ENCODE measurements at regions not wholly inside any gene's neighbourhood (a gene's known extent, or its start where the extent isn't known, plus 50 kb on each side); places are given as distances from the start of the nearest gene placed in this dataset.

GRCh38 chr9:89764217-89764616 lies 159.4 kb downstream of the GADD45G start:
- Mint-ChIP-seq H3K36me3 (ENCODE audit: low read depth) (no peaks in the 10 kb centered on the region), H3K4me1 (peaks cover 2% of the 10 kb centered on the region), H3K27ac (no peak overlapping the region), H3K27me3 (no peaks in the 10 kb centered on the region), H3K4me3 (no peak overlapping the region), H3K9me3 (no peaks in the 10 kb centered on the region)
- ATAC-seq = no peak
- DNase-seq = no peak

- H3K27ac Mint-ChIP-seq = no peak overlapping the region
- no peak overlapping the region for H3K4me3 Mint-ChIP-seq
- no peaks in the 10 kb centered on the region for H3K9me3 Mint-ChIP-seq
- ATAC-seq (no peak), DNase-seq (no peak)
- H3K27me3 Mint-ChIP-seq = no peaks in the 10 kb centered on the region
- peaks cover 2% of the 10 kb centered on the region for H3K4me1 Mint-ChIP-seq
- H3K36me3 Mint-ChIP-seq (ENCODE audit: low read depth) = no peaks in the 10 kb centered on the region
Observed at GRCh38 chr9:89765211-89765946, 160.6 kb downstream of the GADD45G start.

GRCh38 chr9:89766991-89767390 lies 162.2 kb downstream of the GADD45G start:
- no peak for DNase-seq
- H3K27me3 Mint-ChIP-seq = no peaks in the 10 kb centered on the region
- H3K9me3 Mint-ChIP-seq = no peaks in the 10 kb centered on the region
- no peak overlapping the region for H3K4me3 Mint-ChIP-seq
- ATAC-seq = no peak
- peaks cover 7% of the 10 kb centered on the region for H3K4me1 Mint-ChIP-seq
- H3K27ac Mint-ChIP-seq = no peak overlapping the region
- no peaks in the 10 kb centered on the region for H3K36me3 Mint-ChIP-seq (ENCODE audit: low read depth)

- Mint-ChIP-seq H3K27ac (no peak overlapping the region), H3K27me3 (no peaks in the 10 kb centered on the region), H3K36me3 (ENCODE audit: low read depth) (no peaks in the 10 kb centered on the region), H3K9me3 (no peaks in the 10 kb centered on the region), H3K4me1 (peaks cover 7% of the 10 kb centered on the region), H3K4me3 (no peak overlapping the region)
- no peak for DNase-seq
- ATAC-seq = no peak
Observed at GRCh38 chr9:89768051-89768450, 163.2 kb downstream of the GADD45G start.

GRCh38 chr9:89768650-89769071 lies 163.8 kb downstream of the GADD45G start:
- no peaks in the 10 kb centered on the region for H3K36me3 Mint-ChIP-seq (ENCODE audit: low read depth)
- H3K27me3 Mint-ChIP-seq = no peaks in the 10 kb centered on the region
- no peak overlapping the region for H3K27ac Mint-ChIP-seq
- no peak overlapping the region for H3K4me3 Mint-ChIP-seq
- DNase-seq (no peak), ATAC-seq (no peak)
- peaks cover 7% of the 10 kb centered on the region for H3K4me1 Mint-ChIP-seq
- no peaks in the 10 kb centered on the region for H3K9me3 Mint-ChIP-seq

GRCh38 chr9:89770531-89771174 lies 165.8 kb downstream of the GADD45G start:
- H3K27me3 Mint-ChIP-seq = no peaks in the 10 kb centered on the region
- H3K9me3 Mint-ChIP-seq = no peaks in the 10 kb centered on the region
- no peak for DNase-seq
- no peak overlapping the region for H3K4me3 Mint-ChIP-seq
- H3K4me1 Mint-ChIP-seq = peaks cover 7% of the 10 kb centered on the region
- H3K36me3 Mint-ChIP-seq (ENCODE audit: low read depth) = no peaks in the 10 kb centered on the region
- no peak overlapping the region for H3K27ac Mint-ChIP-seq
- no peak for ATAC-seq

GRCh38 chr9:89771205-89771604 lies 166.4 kb downstream of the GADD45G start:
- Mint-ChIP-seq H3K9me3 (no peaks in the 10 kb centered on the region), H3K27ac (no peak overlapping the region), H3K4me3 (no peak overlapping the region), H3K4me1 (peaks cover 7% of the 10 kb centered on the region), H3K36me3 (ENCODE audit: low read depth) (no peaks in the 10 kb centered on the region), H3K27me3 (no peaks in the 10 kb centered on the region)
- ATAC-seq = no peak
- no peak for DNase-seq

- Mint-ChIP-seq H3K27me3 (no peaks in the 10 kb centered on the region), H3K4me1 (peaks cover 7% of the 10 kb centered on the region), H3K27ac (no peak overlapping the region), H3K36me3 (ENCODE audit: low read depth) (no peaks in the 10 kb centered on the region), H3K4me3 (no peak overlapping the region), H3K9me3 (no peaks in the 10 kb centered on the region)
- ATAC-seq = no peak
- DNase-seq = no peak
Observed at GRCh38 chr9:89773170-89773569, 168.4 kb downstream of the GADD45G start.

- DNase-seq (no peak), ATAC-seq (no peak)
- Mint-ChIP-seq H3K9me3 (no peaks in the 10 kb centered on the region), H3K4me3 (no peak overlapping the region), H3K27ac (no peak overlapping the region), H3K4me1 (peaks cover 5% of the 10 kb centered on the region), H3K27me3 (no peaks in the 10 kb centered on the region), H3K36me3 (ENCODE audit: low read depth) (no peaks in the 10 kb centered on the region)
Observed at GRCh38 chr9:89774858-89775370, 170.1 kb downstream of the GADD45G start.

GRCh38 chr9:89775641-89776040 lies 170.8 kb downstream of the GADD45G start:
- DNase-seq (no peak), ATAC-seq (no peak)
- no peak overlapping the region for H3K4me3 Mint-ChIP-seq
- peaks cover 3% of the 10 kb centered on the region for H3K4me1 Mint-ChIP-seq
- no peaks in the 10 kb centered on the region for H3K27me3 Mint-ChIP-seq
- no peak overlapping the region for H3K27ac Mint-ChIP-seq
- no peaks in the 10 kb centered on the region for H3K9me3 Mint-ChIP-seq
- no peaks in the 10 kb centered on the region for H3K36me3 Mint-ChIP-seq (ENCODE audit: low read depth)

GRCh38 chr9:89776795-89777525 lies 172.1 kb downstream of the GADD45G start:
- Mint-ChIP-seq H3K36me3 (ENCODE audit: low read depth) (no peaks in the 10 kb centered on the region), H3K4me1 (peaks cover 5% of the 10 kb centered on the region), H3K9me3 (no peaks in the 10 kb centered on the region), H3K27ac (no peak overlapping the region), H3K27me3 (peaks cover 2% of the 10 kb centered on the region), H3K4me3 (no peak overlapping the region)
- no peak for ATAC-seq
- DNase-seq = no peak

- H3K4me1 Mint-ChIP-seq = peaks cover 11% of the 10 kb centered on the region
- H3K36me3 Mint-ChIP-seq (ENCODE audit: low read depth) = no peaks in the 10 kb centered on the region
- ATAC-seq (no peak), DNase-seq (no peak)
- no peak overlapping the region for H3K4me3 Mint-ChIP-seq
- H3K27me3 Mint-ChIP-seq = peaks cover 2% of the 10 kb centered on the region
- no peaks in the 10 kb centered on the region for H3K9me3 Mint-ChIP-seq
- no peak overlapping the region for H3K27ac Mint-ChIP-seq
Observed at GRCh38 chr9:89777544-89777943, 172.7 kb downstream of the GADD45G start.

- peaks cover 3% of the 10 kb centered on the region for H3K27me3 Mint-ChIP-seq
Observed at GRCh38 chr9:89778100-89779090, 173.6 kb downstream of the GADD45G start.

More at GRCh38 chr9:89778100-89779090, 173.6 kb downstream of the GADD45G start:
- no peaks in the 10 kb centered on the region for H3K9me3 Mint-ChIP-seq
- ATAC-seq (no peak), DNase-seq (no peak)
- no peak overlapping the region for H3K4me3 Mint-ChIP-seq
- H3K36me3 Mint-ChIP-seq (ENCODE audit: low read depth) = no peaks in the 10 kb centered on the region
- H3K4me1 Mint-ChIP-seq = peaks cover 11% of the 10 kb centered on the region
- no peak overlapping the region for H3K27ac Mint-ChIP-seq

Measured in activated naive CD8-positive, alpha-beta T cell treated with anti-CD3 and anti-CD28 coated beads, Interleukin-2, amount 50 U/mL, for 24 hours (primary cell).